ENCODE measurements at regions not wholly inside any gene's neighbourhood (a gene's known extent, or its start where the extent isn't known, plus 50 kb on each side); places are given as distances from the start of the nearest gene placed in this dataset.
"Not testable (repeated sequence)": the region's sequence is repeated elsewhere in the genome, so short reads cannot be mapped to it uniquely, and the experiment has no call there.

GRCh38 chr6:134612128-134612527, 294.2 kb upstream of the SGK1 start:
- TF ChIP-seq, protein P1, sequence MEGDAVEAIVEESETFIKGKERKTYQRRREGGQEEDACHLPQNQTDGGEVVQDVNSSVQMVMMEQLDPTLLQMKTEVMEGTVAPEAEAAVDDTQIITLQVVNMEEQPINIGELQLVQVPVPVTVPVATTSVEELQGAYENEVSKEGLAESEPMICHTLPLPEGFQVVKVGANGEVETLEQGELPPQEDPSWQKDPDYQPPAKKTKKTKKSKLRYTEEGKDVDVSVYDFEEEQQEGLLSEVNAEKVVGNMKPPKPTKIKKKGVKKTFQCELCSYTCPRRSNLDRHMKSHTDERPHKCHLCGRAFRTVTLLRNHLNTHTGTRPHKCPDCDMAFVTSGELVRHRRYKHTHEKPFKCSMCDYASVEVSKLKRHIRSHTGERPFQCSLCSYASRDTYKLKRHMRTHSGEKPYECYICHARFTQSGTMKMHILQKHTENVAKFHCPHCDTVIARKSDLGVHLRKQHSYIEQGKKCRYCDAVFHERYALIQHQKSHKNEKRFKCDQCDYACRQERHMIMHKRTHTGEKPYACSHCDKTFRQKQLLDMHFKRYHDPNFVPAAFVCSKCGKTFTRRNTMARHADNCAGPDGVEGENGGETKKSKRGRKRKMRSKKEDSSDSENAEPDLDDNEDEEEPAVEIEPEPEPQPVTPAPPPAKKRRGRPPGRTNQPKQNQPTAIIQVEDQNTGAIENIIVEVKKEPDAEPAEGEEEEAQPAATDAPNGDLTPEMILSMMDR (IDR thresholded peaks at IDR 0.05; ENCODE audit: insufficient read depth, low read length) = not testable (repeated sequence)
- TF ChIP-seq POLR2AphosphoS5, GABPA (IDR thresholded peaks at IDR 0.05; ENCODE audit: low read depth): not testable (repeated sequence)
- TF ChIP-seq, protein P2, sequence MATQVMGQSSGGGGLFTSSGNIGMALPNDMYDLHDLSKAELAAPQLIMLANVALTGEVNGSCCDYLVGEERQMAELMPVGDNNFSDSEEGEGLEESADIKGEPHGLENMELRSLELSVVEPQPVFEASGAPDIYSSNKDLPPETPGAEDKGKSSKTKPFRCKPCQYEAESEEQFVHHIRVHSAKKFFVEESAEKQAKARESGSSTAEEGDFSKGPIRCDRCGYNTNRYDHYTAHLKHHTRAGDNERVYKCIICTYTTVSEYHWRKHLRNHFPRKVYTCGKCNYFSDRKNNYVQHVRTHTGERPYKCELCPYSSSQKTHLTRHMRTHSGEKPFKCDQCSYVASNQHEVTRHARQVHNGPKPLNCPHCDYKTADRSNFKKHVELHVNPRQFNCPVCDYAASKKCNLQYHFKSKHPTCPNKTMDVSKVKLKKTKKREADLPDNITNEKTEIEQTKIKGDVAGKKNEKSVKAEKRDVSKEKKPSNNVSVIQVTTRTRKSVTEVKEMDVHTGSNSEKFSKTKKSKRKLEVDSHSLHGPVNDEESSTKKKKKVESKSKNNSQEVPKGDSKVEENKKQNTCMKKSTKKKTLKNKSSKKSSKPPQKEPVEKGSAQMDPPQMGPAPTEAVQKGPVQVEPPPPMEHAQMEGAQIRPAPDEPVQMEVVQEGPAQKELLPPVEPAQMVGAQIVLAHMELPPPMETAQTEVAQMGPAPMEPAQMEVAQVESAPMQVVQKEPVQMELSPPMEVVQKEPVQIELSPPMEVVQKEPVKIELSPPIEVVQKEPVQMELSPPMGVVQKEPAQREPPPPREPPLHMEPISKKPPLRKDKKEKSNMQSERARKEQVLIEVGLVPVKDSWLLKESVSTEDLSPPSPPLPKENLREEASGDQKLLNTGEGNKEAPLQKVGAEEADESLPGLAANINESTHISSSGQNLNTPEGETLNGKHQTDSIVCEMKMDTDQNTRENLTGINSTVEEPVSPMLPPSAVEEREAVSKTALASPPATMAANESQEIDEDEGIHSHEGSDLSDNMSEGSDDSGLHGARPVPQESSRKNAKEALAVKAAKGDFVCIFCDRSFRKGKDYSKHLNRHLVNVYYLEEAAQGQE (IDR thresholded peaks at IDR 0.05; ENCODE audit: insufficient replicate concordance, low read depth) = not testable (repeated sequence)

Measured in HL-60 (cell line).